Peyer's patch (tissue), 4 donors: ENCODE measurements at regions not wholly inside any gene's neighbourhood (a gene's known extent, or its start where the extent isn't known, plus 50 kb on each side); places are given as distances from the start of the nearest gene placed in this dataset.
"Not testable (repeated sequence)": the region's sequence is repeated elsewhere in the genome, so short reads cannot be mapped to it uniquely, and the experiment has no call there.

Experiments
- DNase-seq, 3 donors: peaks; one replicate each; pipeline ENCODE4 v3.0.0-alpha.2; 2017 to 2019
- H3K27ac ChIP-seq, 4 donors: fragments of 200-600 bp; sonication (generic); one replicate each; pipeline ENCODE4 v1.5.1; 2016 to 2019
- H3K27me3 ChIP-seq, 2 donors: fragments of 200-600 bp; sonication (generic); one replicate each; pipeline ENCODE4 v1.5.1; 2019
- H3K36me3 ChIP-seq, 3 donors: fragments of 200-600 bp; sonication (generic); one replicate each; pipeline ENCODE4 v1.5.1; 2016 to 2019
- H3K4me1 ChIP-seq, 4 donors: fragments of 200-600 bp; sonication (generic); one replicate each; pipeline ENCODE4 v1.5.1; 2016 to 2019
- H3K4me3 ChIP-seq, 4 donors: fragments of 200-600 bp; sonication (generic); 1 replicate in 3 of 4; 2 replicates in 1 of 4; pipeline ENCODE4 v1.5.1; 2016 to 2019; ENCODE audit warnings: mild to moderate bottlenecking in 1 of 4
- H3K9me3 ChIP-seq, 4 donors: fragments of 200-600 bp; sonication (generic); one replicate each; pipeline ENCODE4 v1.5.1; 2016 to 2019; ENCODE audit warnings: mild to moderate bottlenecking in 1 of 4
- POLR2A ChIP-seq, 2 donors: fragments of 450-650 bp; IDR thresholded peaks; one replicate each; pipeline ENCODE4 v1.5.1; 2017; ENCODE audit warnings: antibody characterized with exemption in 2 of 2, mild to moderate bottlenecking in 2 of 2, moderate library complexity in 2 of 2
- TF ChIP-seq, protein P1 (sequence below), 6 experiments: fragments of 450-650 bp in 4 of 6; fragments of 200-600 bp in 2 of 6; sonication (generic) in 1 of 6; IDR thresholded peaks; one replicate each; pipeline ENCODE4 v1.5.1; 2017 to 2019; ENCODE audit warnings: antibody characterized with exemption in 6 of 6, mild to moderate bottlenecking in 3 of 6, moderate library complexity in 1 of 6

DNA sequence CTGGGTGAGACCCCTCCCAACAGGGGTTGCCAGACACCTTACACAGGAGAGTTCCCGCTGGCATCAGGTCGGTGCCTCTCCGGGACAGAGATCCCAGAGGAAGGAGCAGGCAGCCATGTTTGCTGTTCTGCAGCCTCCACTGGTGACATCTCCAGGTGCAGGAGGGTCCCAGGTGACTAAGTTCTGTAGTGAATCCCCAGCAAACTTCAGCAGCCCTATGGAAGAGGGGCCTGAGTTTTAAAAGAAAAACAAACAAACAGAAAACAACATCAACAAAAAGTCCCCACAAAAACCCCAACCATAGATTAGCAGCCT, 515.1 kb downstream of the FRK start:
- no peaks in the 10 kb centered on the region for H3K36me3 ChIP-seq
- TF ChIP-seq, protein P1, sequence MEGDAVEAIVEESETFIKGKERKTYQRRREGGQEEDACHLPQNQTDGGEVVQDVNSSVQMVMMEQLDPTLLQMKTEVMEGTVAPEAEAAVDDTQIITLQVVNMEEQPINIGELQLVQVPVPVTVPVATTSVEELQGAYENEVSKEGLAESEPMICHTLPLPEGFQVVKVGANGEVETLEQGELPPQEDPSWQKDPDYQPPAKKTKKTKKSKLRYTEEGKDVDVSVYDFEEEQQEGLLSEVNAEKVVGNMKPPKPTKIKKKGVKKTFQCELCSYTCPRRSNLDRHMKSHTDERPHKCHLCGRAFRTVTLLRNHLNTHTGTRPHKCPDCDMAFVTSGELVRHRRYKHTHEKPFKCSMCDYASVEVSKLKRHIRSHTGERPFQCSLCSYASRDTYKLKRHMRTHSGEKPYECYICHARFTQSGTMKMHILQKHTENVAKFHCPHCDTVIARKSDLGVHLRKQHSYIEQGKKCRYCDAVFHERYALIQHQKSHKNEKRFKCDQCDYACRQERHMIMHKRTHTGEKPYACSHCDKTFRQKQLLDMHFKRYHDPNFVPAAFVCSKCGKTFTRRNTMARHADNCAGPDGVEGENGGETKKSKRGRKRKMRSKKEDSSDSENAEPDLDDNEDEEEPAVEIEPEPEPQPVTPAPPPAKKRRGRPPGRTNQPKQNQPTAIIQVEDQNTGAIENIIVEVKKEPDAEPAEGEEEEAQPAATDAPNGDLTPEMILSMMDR (IDR thresholded peaks at IDR 0.05) = no peak
- TF ChIP-seq POLR2A (IDR thresholded peaks at IDR 0.05) = no peak

DNA sequence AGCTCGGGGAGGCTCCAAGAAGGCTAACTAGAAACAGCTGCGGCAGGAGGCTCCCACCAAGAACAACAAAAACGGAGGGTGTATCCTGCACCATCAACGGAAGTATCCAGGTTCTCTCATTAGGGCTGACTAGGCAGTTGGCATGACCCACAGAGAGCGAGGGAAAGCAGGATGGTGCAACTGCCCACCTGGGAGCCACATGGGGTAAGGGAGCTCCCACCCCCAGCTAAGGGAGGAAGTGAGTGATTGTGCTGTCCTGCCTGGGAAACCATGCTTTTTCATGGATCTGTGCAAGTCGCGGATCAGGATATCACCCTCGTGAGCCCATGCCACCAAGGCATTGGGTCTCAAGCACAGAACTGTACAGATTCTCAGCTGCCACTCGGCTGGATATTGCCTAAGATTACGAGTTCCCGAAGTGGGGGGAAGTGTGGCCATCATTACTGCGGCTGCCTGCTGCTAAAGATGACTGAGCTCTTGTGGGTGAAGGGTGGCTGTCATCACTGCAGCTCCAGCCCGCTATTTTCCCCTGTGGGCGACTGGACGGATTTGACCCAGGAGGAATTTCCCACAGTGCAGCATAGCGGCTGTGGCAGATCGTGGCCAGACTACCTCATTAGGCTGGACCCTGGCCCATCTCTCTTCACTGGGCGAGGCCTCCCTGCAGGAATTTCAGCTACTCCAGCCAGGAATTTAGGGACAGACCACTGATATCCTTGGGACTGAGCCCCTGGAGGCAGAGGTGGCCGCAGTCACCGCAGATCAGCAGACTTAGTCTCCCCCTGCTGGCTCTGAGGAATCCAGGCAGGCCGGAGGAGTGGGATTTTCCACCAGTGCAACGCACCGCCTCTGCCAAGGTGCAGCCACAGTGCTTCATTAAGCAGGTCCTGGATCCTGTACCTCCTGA, 515.7 kb downstream of the FRK start:
- DNase-seq = no peak
- no peaks in the 10 kb centered on the region for H3K27me3 ChIP-seq
- no peaks in the 10 kb centered on the region for H3K9me3 ChIP-seq
- H3K4me3 ChIP-seq = no peak overlapping the region
- TF ChIP-seq, protein P1 (IDR thresholded peaks at IDR 0.05) = no peak
- TF ChIP-seq POLR2A (IDR thresholded peaks at IDR 0.05) = no peak
- H3K27ac ChIP-seq = no peak overlapping the region
- H3K4me1 ChIP-seq = no peaks in the 10 kb centered on the region
- H3K36me3 ChIP-seq = no peaks in the 10 kb centered on the region

More for the DNA sequence above, 515.1 kb downstream of the FRK start:
- H3K27me3 ChIP-seq = no peaks in the 10 kb centered on the region
- DNase-seq = no peak
- H3K4me1 ChIP-seq = no peaks in the 10 kb centered on the region
- H3K9me3 ChIP-seq = no peaks in the 10 kb centered on the region
- no peak overlapping the region for H3K4me3 ChIP-seq
- no peak overlapping the region for H3K27ac ChIP-seq

DNA sequence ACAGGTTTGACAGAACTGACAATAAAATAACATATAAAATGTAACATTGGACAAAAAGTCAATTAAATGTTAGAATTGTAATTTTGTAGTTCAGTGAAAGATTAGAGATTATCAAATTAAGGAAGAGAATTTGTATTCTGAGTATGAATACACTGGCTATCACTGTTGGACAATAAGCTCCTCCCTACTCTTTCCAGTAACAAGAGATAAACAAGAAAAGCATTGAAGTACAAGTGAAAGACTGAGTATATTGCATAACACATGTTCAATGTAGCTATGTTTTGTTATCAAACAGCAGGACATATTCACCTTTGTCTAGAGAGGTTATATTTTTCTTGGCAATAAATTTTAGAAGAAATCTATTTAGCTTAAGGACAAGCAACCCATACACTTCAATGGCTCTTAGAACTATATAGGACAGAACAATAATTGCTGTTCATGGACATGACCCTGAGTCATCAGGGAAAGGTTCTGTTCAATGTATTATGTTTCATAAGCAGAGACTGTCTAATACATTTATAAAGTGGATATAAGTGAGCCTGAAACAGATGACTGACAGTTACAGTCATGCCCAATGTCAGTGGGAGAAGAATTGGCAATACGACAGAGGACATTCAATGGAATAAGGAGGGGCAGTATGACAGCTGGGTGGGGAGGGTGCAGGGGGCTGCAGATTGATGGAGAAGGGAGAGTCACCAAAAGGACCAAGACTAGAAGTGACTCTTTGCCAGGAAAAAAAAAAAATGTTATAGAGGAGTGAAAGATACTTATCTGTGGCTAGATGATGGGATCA, 520.4 kb downstream of the FRK start:
- Histone ChIP-seq H3K27me3 (no peaks in the 10 kb centered on the region), H3K4me1 (no peaks in the 10 kb centered on the region), H3K36me3 (no peaks in the 10 kb centered on the region), H3K27ac (no peak overlapping the region), H3K4me3 (no peak overlapping the region), H3K9me3 (no peaks in the 10 kb centered on the region)
- no peak for DNase-seq
- TF ChIP-seq, protein P1 (IDR thresholded peaks at IDR 0.05) = no peak
- TF ChIP-seq POLR2A (IDR thresholded peaks at IDR 0.05) = no peak

DNA sequence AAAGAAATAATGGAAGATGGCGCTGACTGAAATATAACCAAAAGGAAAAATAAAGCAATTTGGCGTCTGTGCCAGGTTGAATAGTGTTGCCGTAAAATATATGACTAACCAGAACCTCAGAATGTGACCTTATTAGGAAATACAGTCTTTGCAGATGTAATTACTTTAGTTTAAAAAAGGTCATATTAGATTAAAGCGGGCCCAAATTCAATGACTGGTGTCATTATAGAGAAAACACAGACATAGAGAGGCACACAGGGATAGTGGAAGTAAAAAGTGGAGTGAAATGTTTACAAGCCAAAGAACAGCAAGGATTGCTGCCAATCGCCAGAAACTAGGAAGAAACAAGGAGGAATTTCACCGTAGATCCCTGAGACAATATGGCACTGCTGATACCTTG, 521.2 kb downstream of the FRK start:
- Histone ChIP-seq H3K27ac (no peak overlapping the region), H3K4me3 (no peak overlapping the region), H3K36me3 (no peaks in the 10 kb centered on the region), H3K4me1 (no peaks in the 10 kb centered on the region), H3K9me3 (no peaks in the 10 kb centered on the region), H3K27me3 (no peaks in the 10 kb centered on the region)
- DNase-seq = no peak
- TF ChIP-seq, protein P1 (IDR thresholded peaks at IDR 0.05) = no peak
- TF ChIP-seq POLR2A (IDR thresholded peaks at IDR 0.05) = no peak

DNA sequence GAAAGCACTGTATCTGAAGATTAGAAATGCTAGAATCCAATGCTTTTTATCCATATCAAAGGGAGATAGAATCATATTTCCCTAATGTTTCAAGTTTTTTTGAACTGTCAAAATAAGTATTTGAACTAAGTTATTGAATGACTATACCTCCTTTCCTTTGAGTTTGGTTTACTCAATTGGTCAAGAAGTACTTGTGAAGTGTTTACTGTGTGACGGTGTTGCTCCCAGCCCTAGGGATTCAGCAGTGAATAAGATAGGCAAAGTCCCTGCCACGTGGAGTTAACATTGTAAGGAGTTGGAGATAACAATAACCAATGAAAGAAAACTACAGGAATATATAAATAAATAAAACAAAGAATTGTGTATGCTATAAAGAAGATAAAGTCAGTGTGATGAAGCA, 535.9 kb downstream of the FRK start:
- Histone ChIP-seq H3K4me3 (no peak overlapping the region), H3K36me3 (no peaks in the 10 kb centered on the region), H3K27ac (no peak overlapping the region), H3K9me3 (no peaks in the 10 kb centered on the region), H3K4me1 (no peaks in the 10 kb centered on the region), H3K27me3 (no peaks in the 10 kb centered on the region)
- no peak for TF ChIP-seq POLR2A (IDR thresholded peaks at IDR 0.05)
- TF ChIP-seq, protein P1 (IDR thresholded peaks at IDR 0.05) = no peak
- no peak for DNase-seq

DNA sequence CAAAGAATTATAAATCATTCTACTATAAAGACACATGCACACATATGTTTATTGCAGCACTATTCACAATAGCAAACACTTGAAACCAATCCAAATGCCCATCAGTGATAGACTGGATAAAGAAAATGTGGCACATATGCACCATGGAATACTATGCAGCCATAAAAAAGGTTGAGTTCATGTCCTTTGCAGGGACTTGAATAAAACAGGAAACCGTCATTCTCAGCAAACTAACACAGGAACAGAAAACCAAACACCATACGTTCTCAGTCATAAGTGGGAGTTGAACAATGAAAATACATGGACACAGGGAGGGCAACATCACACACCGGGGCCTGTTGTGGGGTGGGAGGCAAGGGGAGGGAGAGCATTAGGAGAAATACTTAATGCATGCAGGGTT, 538.9 kb downstream of the FRK start:
- H3K4me3 ChIP-seq, H3K9me3 ChIP-seq, H3K36me3 ChIP-seq, H3K27me3 ChIP-seq, DNase-seq, H3K4me1 ChIP-seq, H3K27ac ChIP-seq: not testable (repeated sequence)
